ENCODE measurements at regions not wholly inside any gene's neighbourhood (a gene's known extent, or its start where the extent isn't known, plus 50 kb on each side); places are given as distances from the start of the nearest gene placed in this dataset.

- Mint-ChIP-seq H3K9me3 (ENCODE audit: unreplicated experiment) (peaks cover 26% of the 10 kb centered on the region), H3K36me3 (ENCODE audit: unreplicated experiment) (peaks cover 6% of the 10 kb centered on the region), H3K27me3 (ENCODE audit: unreplicated experiment) (peaks cover 5% of the 10 kb centered on the region)
Measured at GRCh38 chr3:23062582-23062981, 140.5 kb upstream of the UBE2E2 start.

DNA sequence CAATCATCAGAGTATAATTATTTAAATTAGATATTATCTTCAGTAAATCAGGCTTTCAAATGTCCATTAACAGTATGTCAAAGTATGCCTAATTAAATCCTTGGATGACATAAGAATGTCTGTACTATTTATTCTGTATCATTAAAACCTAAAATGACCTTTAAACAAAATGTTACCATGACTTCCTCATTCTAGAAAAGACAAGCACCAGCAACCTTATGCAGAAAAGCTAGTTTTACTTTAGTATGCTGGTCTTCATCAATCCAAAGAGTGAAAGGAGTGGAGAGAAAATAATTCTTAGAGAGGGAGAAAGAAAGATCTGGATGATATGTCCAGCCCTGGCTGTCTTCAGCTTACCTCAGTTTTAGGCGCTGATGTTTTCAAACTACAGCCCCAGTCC is 140.1 kb upstream of the UBE2E2 start:
- peaks cover 22% of the 10 kb centered on the region for H3K9me3 Mint-ChIP-seq (ENCODE audit: unreplicated experiment)
- no peak overlapping the region for H3K4me3 Mint-ChIP-seq (ENCODE audit: unreplicated experiment)
- no peak for TF ChIP-seq CTCF (IDR thresholded peaks at IDR 0.05)
- peaks cover 5% of the 10 kb centered on the region for H3K27me3 Mint-ChIP-seq (ENCODE audit: unreplicated experiment)
- H3K27ac Mint-ChIP-seq (ENCODE audit: unreplicated experiment), result no peak overlapping the region
- H3K4me1 Mint-ChIP-seq (ENCODE audit: unreplicated experiment), result no peaks in the 10 kb centered on the region
- no peak for DNase-seq (ENCODE audit: extremely low spot score, unreplicated experiment)
- peaks cover 4% of the 10 kb centered on the region for H3K36me3 Mint-ChIP-seq (ENCODE audit: unreplicated experiment)

More at GRCh38 chr3:23062582-23062981, 140.5 kb upstream of the UBE2E2 start:
- no peak overlapping the region for H3K27ac Mint-ChIP-seq (ENCODE audit: unreplicated experiment)
- DNase-seq (ENCODE audit: extremely low spot score, unreplicated experiment), result no peak
- no peak overlapping the region for H3K4me3 Mint-ChIP-seq (ENCODE audit: unreplicated experiment)
- TF ChIP-seq CTCF (IDR thresholded peaks at IDR 0.05), result no peak
- no peaks in the 10 kb centered on the region for H3K4me1 Mint-ChIP-seq (ENCODE audit: unreplicated experiment)

DNA sequence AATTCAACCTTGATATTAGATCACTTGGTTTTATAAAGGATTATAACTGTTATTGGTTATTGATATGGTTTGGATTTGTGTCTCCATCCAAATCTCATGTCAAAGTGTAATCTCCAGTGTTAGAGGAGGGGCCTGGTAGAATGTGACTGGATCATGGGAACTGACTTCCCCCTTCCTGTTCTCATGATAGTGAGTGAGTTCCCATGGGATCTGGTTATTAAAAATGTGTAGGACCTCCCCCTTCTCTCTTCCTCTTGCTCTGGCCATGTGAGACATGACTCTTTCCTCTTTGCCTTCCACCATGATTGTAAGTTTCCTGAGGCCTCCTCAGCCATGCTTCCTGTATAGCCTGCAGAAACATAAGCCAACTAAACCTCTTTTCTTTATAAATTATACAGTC is 136.0 kb upstream of the UBE2E2 start:
- no peak for TF ChIP-seq CTCF (IDR thresholded peaks at IDR 0.05)
- Mint-ChIP-seq H3K27me3 (ENCODE audit: unreplicated experiment) (no peaks in the 10 kb centered on the region), H3K27ac (ENCODE audit: unreplicated experiment) (no peak overlapping the region), H3K4me3 (ENCODE audit: unreplicated experiment) (no peak overlapping the region), H3K4me1 (ENCODE audit: unreplicated experiment) (peaks cover 6% of the 10 kb centered on the region), H3K36me3 (ENCODE audit: unreplicated experiment) (no peaks in the 10 kb centered on the region), H3K9me3 (ENCODE audit: unreplicated experiment) (no peaks in the 10 kb centered on the region)
- no peak for DNase-seq (ENCODE audit: extremely low spot score, unreplicated experiment)

- H3K4me3 Mint-ChIP-seq (ENCODE audit: unreplicated experiment), result no peak overlapping the region
- H3K27me3 Mint-ChIP-seq (ENCODE audit: unreplicated experiment), result no peaks in the 10 kb centered on the region
- peaks cover 6% of the 10 kb centered on the region for H3K4me1 Mint-ChIP-seq (ENCODE audit: unreplicated experiment)
- no peak for DNase-seq (ENCODE audit: extremely low spot score, unreplicated experiment)
- H3K27ac Mint-ChIP-seq (ENCODE audit: unreplicated experiment), result no peak overlapping the region
- TF ChIP-seq CTCF (IDR thresholded peaks at IDR 0.05), result no peak
- H3K9me3 Mint-ChIP-seq (ENCODE audit: unreplicated experiment), result no peaks in the 10 kb centered on the region
- H3K36me3 Mint-ChIP-seq (ENCODE audit: unreplicated experiment), result no peaks in the 10 kb centered on the region
Measured at GRCh38 chr3:23068016-23068728, 135.0 kb upstream of the UBE2E2 start.

DNA sequence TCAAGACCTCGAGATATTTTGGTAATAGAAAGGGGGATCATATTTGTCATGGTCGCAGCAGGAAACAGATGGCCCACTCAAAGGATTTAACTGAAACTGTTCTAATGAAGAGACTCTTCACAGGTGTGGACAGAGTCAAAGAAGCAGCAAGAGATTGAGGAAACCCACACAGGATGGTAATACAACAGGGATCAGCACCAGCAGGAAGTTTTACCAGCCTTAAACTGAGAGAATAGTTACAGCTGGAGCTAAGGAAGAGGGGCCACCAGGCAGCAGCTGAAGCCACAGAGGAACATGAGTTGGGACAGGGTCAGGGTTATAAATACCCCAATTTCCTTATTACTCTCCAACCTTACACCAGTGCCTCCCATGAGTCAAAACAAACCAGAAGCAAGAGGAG is 131.8 kb upstream of the UBE2E2 start:
- no peaks in the 10 kb centered on the region for H3K9me3 Mint-ChIP-seq (ENCODE audit: unreplicated experiment)
- no peak overlapping the region for H3K4me3 Mint-ChIP-seq (ENCODE audit: unreplicated experiment)
- no peak overlapping the region for H3K27ac Mint-ChIP-seq (ENCODE audit: unreplicated experiment)

More for the DNA sequence above, 131.8 kb upstream of the UBE2E2 start:
- no peaks in the 10 kb centered on the region for H3K27me3 Mint-ChIP-seq (ENCODE audit: unreplicated experiment)
- no peak for DNase-seq (ENCODE audit: extremely low spot score, unreplicated experiment)
- H3K36me3 Mint-ChIP-seq (ENCODE audit: unreplicated experiment), result no peaks in the 10 kb centered on the region
- TF ChIP-seq CTCF (IDR thresholded peaks at IDR 0.05), result no peak
- peaks cover 25% of the 10 kb centered on the region for H3K4me1 Mint-ChIP-seq (ENCODE audit: unreplicated experiment)
